Heart left ventricle (tissue), 16 donors: ENCODE measurements at regions not wholly inside any gene's neighbourhood (a gene's known extent, or its start where the extent isn't known, plus 50 kb on each side); places are given as distances from the start of the nearest gene placed in this dataset.

Experiments
- ATAC-seq, 4 donors: fragments of 200-7000 bp; cut with Tn5 transposase; one replicate each; pipeline ENCODE4 v1.9.1; 2020 to 2022; ENCODE audit warnings: moderate library complexity in 4 of 4, mild to moderate bottlenecking in 3 of 4, moderate number of reproducible peaks in 1 of 4
- DNase-seq, 5 donors: peaks; one replicate each; pipeline ENCODE4 v3.0.0-alpha.2; 2020
- H3K27ac ChIP-seq, 12 donors: fragments of 200-600 bp; sonication (generic) in 4 of 12; one replicate each; pipeline versions ENCODE4 v1.5.0 to v1.8.0; 2016 to 2022; ENCODE audit warnings: mild to moderate bottlenecking in 2 of 12
- H3K27me3 ChIP-seq, 9 donors: fragments of 200-600 bp; sonication (generic) in 2 of 9; one replicate each; pipeline versions ENCODE4 v1.5.1 to v1.8.0; 2016 to 2022; ENCODE audit warnings: mild to moderate bottlenecking in 3 of 9
- H3K36me3 ChIP-seq, 9 donors: fragments of 200-600 bp; sonication (generic) in 2 of 9; one replicate each; pipeline versions ENCODE4 v1.5.0 to v1.8.0; 2018 to 2022; ENCODE audit warnings: mild to moderate bottlenecking in 2 of 9
- H3K4me1 ChIP-seq, 12 donors: fragments of 200-600 bp; sonication (generic) in 4 of 12; one replicate each; pipeline versions ENCODE4 v1.5.0 to v1.8.0; 2016 to 2022; ENCODE audit warnings: mild to moderate bottlenecking in 3 of 12
- H3K4me3 ChIP-seq, 12 donors: fragments of 200-600 bp; sonication (generic) in 4 of 12; one replicate each; pipeline versions ENCODE4 v1.5.0 to v1.8.0; 2017 to 2022; ENCODE audit warnings: mild to moderate bottlenecking in 9 of 12, moderate library complexity in 4 of 12
- H3K9me3 ChIP-seq, 12 donors: fragments of 200-600 bp; sonication (generic) in 4 of 12; one replicate each; pipeline versions ENCODE4 v1.5.0 to v1.8.0; 2016 to 2022; ENCODE audit warnings: mild to moderate bottlenecking in 1 of 12
- POLR2A ChIP-seq, 2 donors: fragments of 450-650 bp; IDR thresholded peaks; one replicate each; pipeline ENCODE4 v1.6.1; 2017; ENCODE audit warnings: antibody characterized with exemption in 2 of 2, mild to moderate bottlenecking in 2 of 2, moderate library complexity in 2 of 2
- WGBS, 4 donors: extraction: QIAGEN DNeasy Blood & Tissue Kit in 2 of 4; methylation state at CpG; one replicate each; pipeline versions ENCODE4 v1.1.5 to v1.1.7; 2013 to 2018; 5-methylcytosine and 5-hydroxymethylcytosine counted together
- intact Hi-C, 10 donors: fragments of 100-400 bp; cut with DNase I; formaldehyde crosslinking; loops; one replicate each; pipeline versions ENCODE4 v1.11.1 to v1.14.2; 2022
- TF ChIP-seq, protein P1 (sequence below), 12 donors: fragments of 200-600 bp; sonication (generic) in 4 of 12; IDR thresholded peaks; one replicate each; pipeline versions ENCODE4 v1.5.0 to v1.8.0; 2018 to 2022; ENCODE audit warnings: antibody characterized with exemption in 12 of 12, mild to moderate bottlenecking in 5 of 12
- donor health status: ischemic (EF 13 %, LVEDD 7.1; RV severe dilation, severe dysfunction).
- donor health status: healthy with polysubstance abuse.
- donor health status: DM: no; HTN: yes; CAD: no.
- donor health status: DM: no; HTN: no; CAD: no.
- donor health status: ischemic (EF 25% LVEDD 6.9; RV normal size, moderate dysfunction).
- donor health status: ischemic (EF 25% LVEDD 5.7; RV mildly dilated, moderate dysfunction).
- donor health status: healthy.
- donor health status: DM: yes; HTN: yes; CAD: no.
- donor health status: ischemic (EF 35%, LVEDD 5.7; RV mildly dilated, moderate dysfunction).
- donor health status: nonischemic (EF 11% LVEDD 7.7; RV severe dilation, severe dysfunction).
- donor health status: DM: yes; HTN: yes; CAD: no.
- donor health status: PGD.
- donor health status: ischemic (EF 29% LVEDD 5.4; RV normal size, mild dysfunction).
- donor health status: nonischemic (EF 23%, LVEDD 6.1; RV moderate dilation, normal function).

DNA sequence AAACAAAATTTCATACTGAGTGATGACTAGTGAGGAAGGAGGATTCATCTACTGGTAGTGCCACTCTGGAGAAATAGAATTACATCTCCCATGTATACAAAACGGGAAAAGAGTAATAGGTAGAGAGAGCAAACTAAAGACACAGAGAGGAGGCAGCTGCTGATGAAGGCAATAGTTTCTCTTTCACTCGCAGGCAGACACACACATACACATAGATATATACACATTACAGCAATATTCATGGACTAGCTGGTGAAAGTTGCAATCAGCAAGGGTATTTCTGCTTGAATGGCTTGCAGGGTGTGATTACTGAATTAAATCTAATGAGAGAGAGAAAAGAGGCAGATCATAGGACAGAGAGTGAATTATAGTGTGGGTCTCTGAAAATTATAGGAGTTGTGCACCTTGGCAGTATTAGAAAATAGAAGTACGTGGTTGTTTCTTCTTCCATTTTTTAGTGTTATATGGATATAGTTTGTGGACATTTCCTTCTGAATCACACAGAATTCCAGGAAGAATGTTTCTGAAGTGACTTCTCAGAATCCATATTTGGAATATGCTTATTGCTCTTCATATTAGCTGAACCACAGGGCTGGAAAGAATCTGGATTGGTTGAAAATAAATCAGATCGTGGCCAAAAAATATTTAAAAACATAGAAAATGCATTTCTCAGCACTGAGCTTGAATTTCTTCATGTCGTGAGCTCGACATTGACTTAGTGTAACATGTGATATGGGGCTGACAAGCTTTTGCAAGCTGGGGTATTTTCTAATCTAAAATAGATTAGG, 991.2 kb downstream of the TUSC7 start:
- H3K4me3 ChIP-seq: no peak overlapping the region
- WGBS, 4 donors: 72 to 80% (median 74%) methylated on average over 6 of the region's 6 CpGs
- H3K36me3 ChIP-seq: no peaks in the 10 kb centered on the region
- no peak overlapping the region for H3K27ac ChIP-seq
- no peak for DNase-seq
- no peak for ATAC-seq
- intact Hi-C loops: no loop called here
- no peak for TF ChIP-seq POLR2A (IDR thresholded peaks at IDR 0.05)
- TF ChIP-seq, protein P1, sequence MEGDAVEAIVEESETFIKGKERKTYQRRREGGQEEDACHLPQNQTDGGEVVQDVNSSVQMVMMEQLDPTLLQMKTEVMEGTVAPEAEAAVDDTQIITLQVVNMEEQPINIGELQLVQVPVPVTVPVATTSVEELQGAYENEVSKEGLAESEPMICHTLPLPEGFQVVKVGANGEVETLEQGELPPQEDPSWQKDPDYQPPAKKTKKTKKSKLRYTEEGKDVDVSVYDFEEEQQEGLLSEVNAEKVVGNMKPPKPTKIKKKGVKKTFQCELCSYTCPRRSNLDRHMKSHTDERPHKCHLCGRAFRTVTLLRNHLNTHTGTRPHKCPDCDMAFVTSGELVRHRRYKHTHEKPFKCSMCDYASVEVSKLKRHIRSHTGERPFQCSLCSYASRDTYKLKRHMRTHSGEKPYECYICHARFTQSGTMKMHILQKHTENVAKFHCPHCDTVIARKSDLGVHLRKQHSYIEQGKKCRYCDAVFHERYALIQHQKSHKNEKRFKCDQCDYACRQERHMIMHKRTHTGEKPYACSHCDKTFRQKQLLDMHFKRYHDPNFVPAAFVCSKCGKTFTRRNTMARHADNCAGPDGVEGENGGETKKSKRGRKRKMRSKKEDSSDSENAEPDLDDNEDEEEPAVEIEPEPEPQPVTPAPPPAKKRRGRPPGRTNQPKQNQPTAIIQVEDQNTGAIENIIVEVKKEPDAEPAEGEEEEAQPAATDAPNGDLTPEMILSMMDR (IDR thresholded peaks at IDR 0.05): no peak
- H3K27me3 ChIP-seq: peaks cover 0 to 7% (median 0%) of the 10 kb centered on the region in 9 donors
- H3K9me3 ChIP-seq: no peaks in the 10 kb centered on the region
- no peaks in the 10 kb centered on the region for H3K4me1 ChIP-seq

DNA sequence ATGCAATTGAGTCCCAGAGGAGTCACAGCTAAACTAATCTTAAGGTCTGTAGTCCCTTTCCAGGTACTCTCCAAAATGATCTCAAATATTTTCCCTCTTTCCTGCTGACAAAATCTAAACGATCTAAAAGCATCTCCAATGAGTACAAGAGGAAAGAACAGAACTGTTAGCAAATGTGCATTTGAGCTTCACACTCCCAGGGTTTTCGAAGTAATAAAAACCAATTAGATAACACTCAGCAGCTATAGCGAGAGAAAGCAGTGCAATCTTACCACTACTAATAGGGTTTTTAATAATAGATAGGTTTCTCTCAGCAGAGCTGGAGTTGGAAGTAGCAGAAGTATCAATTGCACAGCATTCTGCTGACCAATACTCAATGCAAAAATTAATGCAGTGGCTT, 995.4 kb downstream of the TUSC7 start:
- H3K9me3 ChIP-seq: no peaks in the 10 kb centered on the region
- no peak for ATAC-seq
- no peaks in the 10 kb centered on the region for H3K27me3 ChIP-seq
- intact Hi-C loops: no loop called here
- WGBS, 4 donors: 69 to 77% (median 74%) methylated on average over 3 of the region's 3 CpGs
- H3K36me3 ChIP-seq: no peaks in the 10 kb centered on the region
- no peak overlapping the region for H3K4me3 ChIP-seq
- TF ChIP-seq POLR2A (IDR thresholded peaks at IDR 0.05): no peak
- TF ChIP-seq, protein P1 (IDR thresholded peaks at IDR 0.05): no peak
- no peaks in the 10 kb centered on the region for H3K4me1 ChIP-seq
- DNase-seq: no peak
- no peak overlapping the region for H3K27ac ChIP-seq

DNA sequence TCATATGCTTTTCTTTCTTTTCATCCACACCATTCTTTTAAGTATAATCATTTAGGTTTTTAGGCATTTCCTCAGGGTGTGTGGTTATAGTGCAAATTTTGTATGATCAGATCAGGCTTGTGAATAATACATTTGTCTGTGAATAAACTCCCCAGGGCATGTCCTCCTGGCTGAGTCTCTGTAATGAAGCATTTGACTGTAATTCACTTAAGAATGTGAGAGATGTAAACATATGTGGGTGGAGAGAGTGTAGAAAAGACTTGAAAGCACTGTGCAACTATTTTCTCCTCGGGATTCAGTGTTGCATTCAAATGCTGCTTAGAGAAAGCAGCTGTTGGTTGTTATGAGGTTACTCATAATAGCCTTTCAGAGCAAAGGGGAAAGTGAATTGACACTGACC, 996.5 kb downstream of the TUSC7 start:
- H3K9me3 ChIP-seq: no peaks in the 10 kb centered on the region
- ATAC-seq (no peak), DNase-seq (no peak)
- H3K4me1 ChIP-seq: no peaks in the 10 kb centered on the region
- no peak overlapping the region for H3K27ac ChIP-seq
- intact Hi-C loops: no loop called here
- 36 to 49% (median 46%) methylated on average over 1 of the region's 1 CpG for WGBS, 4 donors
- no peaks in the 10 kb centered on the region for H3K36me3 ChIP-seq
- H3K27me3 ChIP-seq: no peaks in the 10 kb centered on the region
- no peak overlapping the region for H3K4me3 ChIP-seq
- no peak for TF ChIP-seq POLR2A (IDR thresholded peaks at IDR 0.05)
- TF ChIP-seq, protein P1 (IDR thresholded peaks at IDR 0.05): no peak

DNA sequence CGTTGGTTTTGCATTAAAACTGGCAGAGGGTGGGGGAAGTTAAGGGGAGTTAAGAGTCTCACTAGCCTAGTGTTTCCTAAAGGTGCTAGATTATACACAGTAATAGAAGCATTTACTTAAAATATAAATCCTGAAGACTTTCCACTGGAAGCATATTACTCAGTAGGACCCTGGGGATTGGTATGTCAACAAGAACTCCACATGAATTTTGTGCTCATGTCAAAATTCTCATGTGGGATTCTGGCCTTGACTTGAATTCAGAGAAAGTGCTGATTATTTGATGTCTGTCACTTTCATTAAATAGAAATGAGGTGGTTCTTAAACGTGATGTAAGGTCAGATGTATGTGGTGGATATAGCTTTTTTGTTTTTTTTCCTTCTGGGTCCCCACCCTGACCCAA, 997.2 kb downstream of the TUSC7 start:
- 49 to 54% (median 51%) methylated on average over 2 of the region's 2 CpGs for WGBS, 4 donors
- Histone ChIP-seq H3K27me3 (no peaks in the 10 kb centered on the region), H3K27ac (no peak overlapping the region), H3K4me3 (no peak overlapping the region), H3K4me1 (no peaks in the 10 kb centered on the region), H3K9me3 (no peaks in the 10 kb centered on the region), H3K36me3 (no peaks in the 10 kb centered on the region)
- ATAC-seq (no peak), DNase-seq (no peak)
- TF ChIP-seq POLR2A (IDR thresholded peaks at IDR 0.05): no peak
- TF ChIP-seq, protein P1 (IDR thresholded peaks at IDR 0.05): no peak
- intact Hi-C loops: no loop called here
